ENCODE measurements at regions not wholly inside any gene's neighbourhood (a gene's known extent, or its start where the extent isn't known, plus 50 kb on each side); places are given as distances from the start of the nearest gene placed in this dataset.
"Not testable (repeated sequence)": the region's sequence is repeated elsewhere in the genome, so short reads cannot be mapped to it uniquely, and the experiment has no call there.

DNA sequence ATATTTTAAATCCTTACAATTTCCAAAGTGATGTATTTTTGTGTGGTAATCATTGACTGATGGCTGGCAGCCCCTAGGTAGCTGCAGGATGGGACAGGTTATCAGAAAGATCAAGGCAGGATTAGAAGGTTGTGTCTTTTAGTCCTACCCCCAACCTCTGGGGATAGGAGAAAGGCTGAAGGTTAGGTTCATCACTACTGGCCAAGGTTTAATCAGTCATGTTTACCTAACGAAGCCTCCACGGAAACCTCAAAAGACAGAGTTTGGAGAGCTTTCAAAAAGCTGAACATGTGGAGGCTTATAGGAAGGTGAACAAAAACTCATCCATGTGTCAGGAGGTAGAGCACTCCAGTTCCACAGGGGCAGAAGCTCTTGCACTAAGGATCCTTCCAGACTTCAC is 77.5 kb upstream of the CD163 start:
- H3K27me3 ChIP-seq (ENCODE audit: control insufficient read depth, insufficient read depth, low read length), result no peaks in the 10 kb centered on the region
- DNase-seq (ENCODE audit: low read depth), result no peak
- H3K4me3 ChIP-seq (ENCODE audit: low read depth, low read length), result no peak overlapping the region
- no peaks in the 10 kb centered on the region for H3K36me3 ChIP-seq (ENCODE audit: control insufficient read depth, insufficient read depth, low read length)
- no peak for TF ChIP-seq CTCF (IDR thresholded peaks at IDR 0.05; ENCODE audit: insufficient read depth, low read length, poor library complexity, severe bottlenecking)

- no peaks in the 10 kb centered on the region for H3K36me3 ChIP-seq (ENCODE audit: control insufficient read depth, insufficient read depth, low read length)
- TF ChIP-seq CTCF (IDR thresholded peaks at IDR 0.05; ENCODE audit: insufficient read depth, low read length, poor library complexity, severe bottlenecking), result no peak
- no peaks in the 10 kb centered on the region for H3K27me3 ChIP-seq (ENCODE audit: control insufficient read depth, insufficient read depth, low read length)
- no peak for DNase-seq (ENCODE audit: low read depth)
- no peak overlapping the region for H3K4me3 ChIP-seq (ENCODE audit: low read depth, low read length)
These were observed 67.7 kb upstream of the CD163 start for GRCh38 chr12:7571257-7571656.

GRCh38 chr12:7557227-7557626 is 53.6 kb upstream of the CD163 start:
- DNase-seq (ENCODE audit: low read depth), result no peak

GRCh38 chr12:7555752-7556151 is 52.2 kb upstream of the CD163 start:
- TF ChIP-seq CTCF (IDR thresholded peaks at IDR 0.05; ENCODE audit: insufficient read depth, low read length, poor library complexity, severe bottlenecking), result no peak
- DNase-seq (ENCODE audit: low read depth), result peak; percentile 31
- H3K36me3 ChIP-seq (ENCODE audit: control insufficient read depth, insufficient read depth, low read length), result no peaks in the 10 kb centered on the region
- no peaks in the 10 kb centered on the region for H3K27me3 ChIP-seq (ENCODE audit: control insufficient read depth, insufficient read depth, low read length)
- no peak overlapping the region for H3K4me3 ChIP-seq (ENCODE audit: low read depth, low read length)

More at GRCh38 chr12:7557227-7557626, 53.6 kb upstream of the CD163 start:
- Histone ChIP-seq H3K36me3 (ENCODE audit: control insufficient read depth, insufficient read depth, low read length) (no peaks in the 10 kb centered on the region), H3K4me3 (ENCODE audit: low read depth, low read length) (no peak overlapping the region), H3K27me3 (ENCODE audit: control insufficient read depth, insufficient read depth, low read length) (no peaks in the 10 kb centered on the region)
- no peak for TF ChIP-seq CTCF (IDR thresholded peaks at IDR 0.05; ENCODE audit: insufficient read depth, low read length, poor library complexity, severe bottlenecking)

- H3K36me3 ChIP-seq (ENCODE audit: control insufficient read depth, insufficient read depth, low read length); H3K4me3 ChIP-seq (ENCODE audit: low read depth, low read length); H3K27me3 ChIP-seq (ENCODE audit: control insufficient read depth, insufficient read depth, low read length); DNase-seq (ENCODE audit: low read depth): not testable (repeated sequence)
These were observed 51.3 kb upstream of the CD163 start for GRCh38 chr12:7554831-7555230.
